Breast epithelium (tissue), 3 donors: ENCODE measurements at regions not wholly inside any gene's neighbourhood (a gene's known extent, or its start where the extent isn't known, plus 50 kb on each side); places are given as distances from the start of the nearest gene placed in this dataset.

ENCODE experiments used
- CTCF ChIP-seq, 3 donors: fragments of 450-650 bp; IDR thresholded peaks; one replicate each; pipeline ENCODE4 v1.5.1; 2016 to 2017; ENCODE audit warnings: antibody characterized with exemption in 3 of 3, mild to moderate bottlenecking in 3 of 3, moderate library complexity in 3 of 3
- POLR2AphosphoS5 ChIP-seq, 3 donors: sonication (generic); formaldehyde crosslinking; IDR thresholded peaks; one replicate each; pipeline ENCODE4 v1.6.1; 2017; ENCODE audit warnings: antibody characterized with exemption in 3 of 3

- no peak for TF ChIP-seq CTCF (IDR thresholded peaks at IDR 0.05)
- no peak for TF ChIP-seq POLR2AphosphoS5 (IDR thresholded peaks at IDR 0.05)
These were observed 86.3 kb upstream of the PRR5 start for GRCh38 chr22:44615602-44616180.
